Endothelial cell of umbilical vein (primary cell): ENCODE measurements at regions not wholly inside any gene's neighbourhood (a gene's known extent, or its start where the extent isn't known, plus 50 kb on each side); places are given as distances from the start of the nearest gene placed in this dataset.
A peak's percentile ranks its signal among the peaks of the same experiment; 100 is the strongest.

Experiments
- BruUV-seq: library from RNA; stranded (reverse); fragments of 400-500 nt; replicated peaks from 2 replicates; lab custom pipeline; 2021; lab: Mats Ljungman, UMichigan
- CTCF ChIA-PET: fragments of 300-600, 350-600 bp; sonication (Branson Sonifier 250); formaldehyde crosslinking; loops from one replicate; lab custom pipeline; 2021; ENCODE audit warnings: antibody characterized with exemption, inconsistent platforms; lab: Charles Lee
- POLR2A ChIA-PET: fragments of 300-600, 350-600 bp; sonication (Branson Sonifier 250); formaldehyde crosslinking; loops from one replicate; lab custom pipeline; 2021; ENCODE audit warnings: antibody characterized with exemption, inconsistent platforms; lab: Charles Lee
- DNase-seq: peaks from one replicate; pipeline ENCODE4 v3.0.0-alpha.2; 2011; ENCODE audit warnings: low read depth, low spot score
- FAIRE-seq: peaks from 2 replicates; lab custom pipeline; 2011; peaks lifted over from hg19 to GRCh38; lab: Jason Lieb, UNC
- H2AFZ ChIP-seq: 2 replicates; pipeline ENCODE4 v1.6.0; 2012; ENCODE audit warnings: low read depth, low read length, control low read depth, inconsistent platforms
- H3K27ac ChIP-seq: 2 replicates; pipeline ENCODE4 v1.5.1; 2011; ENCODE audit warnings: low read depth, mild to moderate bottlenecking, control low read depth, low read length, moderate library complexity; ENCODE audit not compliant: insufficient read depth
- H3K27me3 ChIP-seq, 2 experiments: 2 replicates each; pipeline versions ENCODE4 v1.6.0 to v1.6.1; 2011; ENCODE audit warnings: low read length in 2 of 2, mixed read lengths in 1 of 2; ENCODE audit not compliant: control insufficient read depth in 2 of 2, insufficient read depth in 2 of 2
- H3K36me3 ChIP-seq, 2 experiments: 2 replicates in 1 of 2; 3 replicates in 1 of 2; pipeline ENCODE4 v1.5.1; 2011; ENCODE audit warnings: low read length in 2 of 2, mild to moderate bottlenecking in 1 of 2, moderate library complexity in 1 of 2; ENCODE audit not compliant: control insufficient read depth in 2 of 2, insufficient read depth in 2 of 2; ENCODE audit errors: extremely low read depth in 1 of 2
- H3K4me1 ChIP-seq: 3 replicates; pipeline ENCODE4 v1.5.1; 2011; ENCODE audit warnings: mild to moderate bottlenecking, low read length; ENCODE audit not compliant: control insufficient read depth, insufficient read depth; ENCODE audit errors: extremely low read depth
- H3K4me2 ChIP-seq: 2 replicates; pipeline ENCODE4 v1.6.1; 2011; ENCODE audit warnings: low read length, control low read depth, mixed read lengths; ENCODE audit not compliant: insufficient read depth
- H3K4me3 ChIP-seq, 3 experiments: fragments of 200-600 bp in 1 of 3; sonication (generic), shearing (Covaris generic) in 1 of 3; replicated peaks in 1 of 3; 2 replicates each; pipeline ENCODE4 v1.5.1; 2011 to 2016; ENCODE audit warnings: control low read depth in 3 of 3, low read length in 3 of 3, mild to moderate bottlenecking in 2 of 3, inconsistent platforms in 1 of 3, low read depth in 1 of 3, moderate library complexity in 1 of 3; ENCODE audit not compliant: insufficient read depth in 1 of 3
- H3K79me2 ChIP-seq: 2 replicates; pipeline ENCODE4 v1.6.0; 2012; ENCODE audit warnings: low read length, inconsistent platforms; ENCODE audit not compliant: control insufficient read depth, insufficient read depth
- H3K9ac ChIP-seq: replicated peaks from 2 replicates; pipeline ENCODE3; 2011; ENCODE audit warnings: low read length, control low read depth; ENCODE audit not compliant: insufficient read depth; ENCODE audit errors: extremely low read depth
- H3K9me1 ChIP-seq: replicated peaks from 3 replicates; pipeline ENCODE4 v1.6.0; 2011; ENCODE audit warnings: mild to moderate bottlenecking, low read length; ENCODE audit not compliant: control insufficient read depth, insufficient read depth; ENCODE audit errors: extremely low read depth
- H3K9me3 ChIP-seq: replicated peaks from 2 replicates; pipeline ENCODE4 v1.5.1; 2012; ENCODE audit warnings: low read length, inconsistent platforms; ENCODE audit not compliant: control insufficient read depth, insufficient read depth
- H4K20me1 ChIP-seq: replicated peaks from 2 replicates; pipeline ENCODE3; 2011; ENCODE audit warnings: mild to moderate bottlenecking, low read length; ENCODE audit not compliant: control insufficient read depth, insufficient read depth; ENCODE audit errors: extremely low read depth
- CTCF ChIP-seq, 2 donors: IDR thresholded peaks; 1 replicate in 1 of 2; 2 replicates in 1 of 2; pipeline ENCODE4 v1.5.1; 2011; ENCODE audit warnings: low read length in 2 of 2, mild to moderate bottlenecking in 2 of 2, moderate library complexity in 2 of 2, control low read depth in 1 of 2, inconsistent platforms in 1 of 2, low read depth in 1 of 2; ENCODE audit not compliant: insufficient read depth in 1 of 2; ENCODE audit errors: extremely low read depth in 1 of 2
- EZH2 ChIP-seq: IDR thresholded peaks from 2 replicates; pipeline ENCODE4 v1.6.1; 2012; ENCODE audit warnings: borderline replicate concordance, low read depth, mild to moderate bottlenecking, moderate library complexity, low read length, inconsistent platforms; ENCODE audit not compliant: severe bottlenecking
- FOS ChIP-seq: IDR thresholded peaks from 2 replicates; pipeline ENCODE4 v1.6.1; 2011; ENCODE audit warnings: mild to moderate bottlenecking, low read length, moderate library complexity, borderline replicate concordance; ENCODE audit not compliant: insufficient read depth
- GATA2 ChIP-seq: IDR thresholded peaks from 2 replicates; pipeline ENCODE4 v1.7.0; 2011; ENCODE audit warnings: low read depth, mild to moderate bottlenecking, moderate library complexity, mixed read lengths, low read length; ENCODE audit not compliant: insufficient read length, insufficient read depth
- JUN ChIP-seq: IDR thresholded peaks from 2 replicates; pipeline ENCODE4 v1.6.1; 2011; ENCODE audit warnings: borderline replicate concordance, low read depth; ENCODE audit not compliant: insufficient read length, insufficient read depth
- MAX ChIP-seq: IDR thresholded peaks from 2 replicates; pipeline ENCODE4 v1.6.1; 2011; ENCODE audit not compliant: insufficient read depth, insufficient read length
- MYC ChIP-seq: IDR thresholded peaks from one replicate; pipeline ENCODE4 v1.6.1; 2011; ENCODE audit warnings: mild to moderate bottlenecking, low read depth, low read length
- POLR2A ChIP-seq: IDR thresholded peaks from 2 replicates; pipeline ENCODE4 v1.6.1; 2012; ENCODE audit warnings: low read depth, mild to moderate bottlenecking, control low read depth, low read length
- POLR2AphosphoS5 ChIP-seq: IDR thresholded peaks from 2 replicates; pipeline ENCODE4 v1.6.1; 2012; ENCODE audit warnings: low read depth, mild to moderate bottlenecking, control low read depth, low read length, moderate library complexity; ENCODE audit not compliant: insufficient read depth
- dilution Hi-C: fragments of 300-500 bp; cut with MboI; formaldehyde crosslinking; loops from one replicate; pipeline ENCODE4 v1.15.0; 2019; ENCODE audit warnings: low sequenced_read_pairs; ENCODE audit not compliant: extremely low pct_ligation_motif_present
- intact Hi-C: fragments of 100-400 bp; cut with micrococcal nuclease; formaldehyde crosslinking; loops from one replicate; pipeline ENCODE4 v1.10.0; 2022

GRCh38 chr5:98065261-98065909 is 708.1 kb upstream of the RGMB start:
- no peaks in the 10 kb centered on the region for H3K4me1 ChIP-seq
- no peaks in the 10 kb centered on the region for H3K9me3 ChIP-seq
- H3K4me2 ChIP-seq: no peak overlapping the region
- no peak for FAIRE-seq
- POLR2A ChIA-PET: no interaction called here
- no peaks in the 10 kb centered on the region for H3K79me2 ChIP-seq
- H3K4me3 ChIP-seq: no peak overlapping the region
- DNase-seq: peak; percentile 49
- CTCF ChIA-PET: interaction anchor here (0.8 to 2.1 kb wide), 7 partner anchors 22 to 835 kb away, joined by 3 to 9 read pairs (median 3); no protein-coding TSS in a partner anchor
- no peaks in the 10 kb centered on the region for H3K36me3 ChIP-seq
- H3K9ac ChIP-seq: no peak overlapping the region
- H4K20me1 ChIP-seq: no peaks in the 10 kb centered on the region
- TF ChIP-seq FOS (peak; percentile 64), GATA2 (peak; percentile 76), POLR2A (no peak), EZH2 (no peak)
- no peaks in the 10 kb centered on the region for H3K27me3 ChIP-seq
- dilution Hi-C loops: no loop called here
- no peak overlapping the region for H3K27ac ChIP-seq
- intact Hi-C loops: no loop called here
- H3K9me1 ChIP-seq: no peaks in the 10 kb centered on the region
- H2AFZ ChIP-seq: no peak overlapping the region
- no TSS peak for BruUV-seq

GRCh38 chr5:98066910-98067309 is 706.6 kb upstream of the RGMB start:
- intact Hi-C loops: no loop called here
- no TSS peak for BruUV-seq
- Histone ChIP-seq H4K20me1 (no peaks in the 10 kb centered on the region), H3K36me3 (no peaks in the 10 kb centered on the region), H3K9me1 (no peaks in the 10 kb centered on the region), H3K4me3 (no peak overlapping the region), H3K79me2 (no peaks in the 10 kb centered on the region), H3K27ac (no peak overlapping the region), H3K27me3 (no peaks in the 10 kb centered on the region), H3K4me1 (no peaks in the 10 kb centered on the region), H2AFZ (no peak overlapping the region), H3K9ac (no peak overlapping the region), H3K4me2 (no peak overlapping the region), H3K9me3 (no peaks in the 10 kb centered on the region)
- dilution Hi-C loops: no loop called here
- ChIA-PET POLR2A (no interaction called here), CTCF (interaction anchor here (1.3 kb wide), 1 partner anchor 533 kb away, joined by 4 read pairs; no protein-coding TSS in a partner anchor)
- FAIRE-seq: no peak
- peak; percentile 11 for DNase-seq
- no peak for TF ChIP-seq GATA2
- no peak for TF ChIP-seq MYC
- TF ChIP-seq MAX: no peak
- TF ChIP-seq POLR2A: no peak
- TF ChIP-seq POLR2AphosphoS5: no peak
- TF ChIP-seq CTCF (IDR thresholded peaks at IDR 0.05; ENCODE audit: extremely low read depth in 1 of 2, insufficient read depth in 1 of 2, low read depth in 1 of 2, low read length in 2 of 2): no peak
- TF ChIP-seq EZH2: no peak
- TF ChIP-seq FOS: no peak
- no peak for TF ChIP-seq JUN
